Karpas-422 (cell line): ENCODE measurements at regions not wholly inside any gene's neighbourhood (a gene's known extent, or its start where the extent isn't known, plus 50 kb on each side); places are given as distances from the start of the nearest gene placed in this dataset.

Source experiments
- DNase-seq: peaks from one replicate; pipeline ENCODE4 v3.0.0-alpha.2; 2015
- H2AFZ ChIP-seq: fragments of 200-600 bp; sonication (generic); 2 replicates; pipeline ENCODE4 v1.6.1; 2014; ENCODE audit warnings: antibody characterized with exemption, low read length, mixed read lengths
- H3K27ac ChIP-seq: fragments of 200-600 bp; sonication (generic); 2 replicates; pipeline ENCODE4 v1.5.1; 2014; ENCODE audit warnings: mild to moderate bottlenecking, low read length, moderate library complexity
- H3K27me3 ChIP-seq: fragments of 200-600 bp; sonication (generic); 2 replicates; pipeline ENCODE4 v1.6.1; 2014; ENCODE audit warnings: low read length, mixed read lengths
- H3K36me3 ChIP-seq: fragments of 200-600 bp; sonication (generic); 2 replicates; pipeline ENCODE4 v1.6.1; 2014; ENCODE audit warnings: low read length, mixed read lengths; ENCODE audit not compliant: insufficient read depth
- H3K4me1 ChIP-seq: fragments of 200-600 bp; sonication (generic); 2 replicates; pipeline ENCODE4 v1.6.1; 2014; ENCODE audit warnings: mild to moderate bottlenecking, low read length, mixed read lengths
- H3K4me2 ChIP-seq: fragments of 200-600 bp; sonication (generic); 2 replicates; pipeline ENCODE4 v1.6.1; 2014; ENCODE audit warnings: low read length, low read depth, mild to moderate bottlenecking; ENCODE audit not compliant: poor library complexity, severe bottlenecking
- H3K4me3 ChIP-seq: fragments of 200-600 bp; sonication (generic); 2 replicates; pipeline ENCODE4 v1.5.1; 2014; ENCODE audit warnings: mild to moderate bottlenecking, antibody characterized with exemption, low read length, mixed read lengths
- H3K79me2 ChIP-seq: fragments of 200-600 bp; sonication (generic); 2 replicates; pipeline ENCODE4 v1.6.1; 2014; ENCODE audit warnings: mild to moderate bottlenecking, low read length, mixed read lengths
- H3K9ac ChIP-seq: fragments of 200-600 bp; sonication (generic); 2 replicates; pipeline ENCODE4 v1.6.0; 2014; ENCODE audit warnings: low read length
- H3K9me2 ChIP-seq: fragments of 200-600 bp; sonication (generic), shearing (Covaris generic); replicated peaks from 2 replicates; pipeline ENCODE4 v1.6.0; 2014; ENCODE audit warnings: mild to moderate bottlenecking, low read length, moderate library complexity; ENCODE audit not compliant: insufficient read depth
- H3K9me3 ChIP-seq: fragments of 300-700, 200-600 bp; sonication (generic); 2 replicates; pipeline ENCODE4 v1.6.1; 2014; ENCODE audit warnings: low read length, mixed read lengths
- H4K20me1 ChIP-seq: fragments of 200-600 bp; sonication (generic); 2 replicates; pipeline ENCODE4 v1.6.1; 2014; ENCODE audit warnings: mild to moderate bottlenecking, antibody characterized with exemption, low read length, low read depth; ENCODE audit not compliant: insufficient read depth

GRCh38 chr11:111435046-111435698 lies 56.1 kb upstream of the POU2AF1 start:
- Histone ChIP-seq H3K79me2 (no peaks in the 10 kb centered on the region), H2AFZ (no peak overlapping the region), H3K27me3 (peaks cover 12% of the 10 kb centered on the region; the same call in 1 of the 2 replicates), H3K4me1 (peaks cover 45% of the 10 kb centered on the region), H3K9ac (no peak overlapping the region), H3K9me2 (no peaks in the 10 kb centered on the region), H3K4me3 (no peak overlapping the region), H4K20me1 (peaks cover 24% of the 10 kb centered on the region; the same call in 1 of the 2 replicates), H3K27ac (no peak overlapping the region), H3K4me2 (peak overlapping the region; percentile 1), H3K9me3 (no peaks in the 10 kb centered on the region), H3K36me3 (no peaks in the 10 kb centered on the region)
- peak; percentile 84 for DNase-seq

- peak; percentile 100 for DNase-seq
- H3K9me3 ChIP-seq, result no peaks in the 10 kb centered on the region
- H2AFZ ChIP-seq, result peak overlapping the region; percentile 9
- no peak overlapping the region for H3K4me3 ChIP-seq
- no peaks in the 10 kb centered on the region for H4K20me1 ChIP-seq
- H3K36me3 ChIP-seq, result no peaks in the 10 kb centered on the region
- H3K9me2 ChIP-seq, result no peaks in the 10 kb centered on the region
- H3K9ac ChIP-seq, result no peak overlapping the region
- H3K27me3 ChIP-seq, result peaks cover 5% of the 10 kb centered on the region; the same call in 1 of the 2 replicates
- H3K4me1 ChIP-seq, result peaks cover 59% of the 10 kb centered on the region
- H3K27ac ChIP-seq, result no peak overlapping the region; the same call in 1 of the 2 replicates
- H3K79me2 ChIP-seq, result no peaks in the 10 kb centered on the region
- H3K4me2 ChIP-seq, result peak overlapping the region; percentile 54
Observed at GRCh38 chr11:111429066-111429506, 50.0 kb upstream of the POU2AF1 start.
